ENCODE measurements at regions not wholly inside any gene's neighbourhood (a gene's known extent, or its start where the extent isn't known, plus 50 kb on each side); places are given as distances from the start of the nearest gene placed in this dataset.

- Histone ChIP-seq H3K27ac (ENCODE audit: low read depth, low read length) (no peak overlapping the region), H2BK5ac (ENCODE audit: low read length) (peak overlapping the region; percentile 9), H2AK5ac (ENCODE audit: low read length) (no peak overlapping the region), H3K27me3 (ENCODE audit: insufficient read depth, low read length, poor library complexity) (no peaks in the 10 kb centered on the region), H3K4me1 (ENCODE audit: control insufficient read depth, low read depth, low read length) (peaks cover 6% of the 10 kb centered on the region), H4K5ac (ENCODE audit: low read length) (no peak overlapping the region), H3K56ac (ENCODE audit: low read length) (no peak overlapping the region), H3K18ac (ENCODE audit: low read length) (no peak overlapping the region), H2BK15ac (replicated peaks; ENCODE audit: low read depth) (no peak overlapping the region), H3K4me2 (ENCODE audit: low read length) (no peak overlapping the region), H2BK120ac (ENCODE audit: low read depth, low read length) (no peak overlapping the region), H3K23ac (ENCODE audit: low read length) (no peak overlapping the region), H3K9ac (ENCODE audit: low read length) (no peak overlapping the region), H3K79me1 (ENCODE audit: low read length) (no peaks in the 10 kb centered on the region), H3K79me2 (ENCODE audit: control insufficient read depth, insufficient read depth, low read length) (no peaks in the 10 kb centered on the region), H3K4me3 (ENCODE audit: low read length) (no peak overlapping the region), H3K36me3 (ENCODE audit: control insufficient read depth, insufficient read depth, low read length) (no peaks in the 10 kb centered on the region), H4K8ac (ENCODE audit: low read depth, low read length) (no peak overlapping the region), H3K4ac (ENCODE audit: low read depth, low read length) (no peak overlapping the region)
- WGBS (ENCODE audit: extremely low coverage, insufficient coverage, low lambda C conversion rate), result no CpG with 5 or more reads among the region's 1 CpG
- peak; percentile 51 for DNase-seq
Observed at GRCh38 chr12:98374007-98374406, 141.4 kb upstream of the TMPO start.

DNA sequence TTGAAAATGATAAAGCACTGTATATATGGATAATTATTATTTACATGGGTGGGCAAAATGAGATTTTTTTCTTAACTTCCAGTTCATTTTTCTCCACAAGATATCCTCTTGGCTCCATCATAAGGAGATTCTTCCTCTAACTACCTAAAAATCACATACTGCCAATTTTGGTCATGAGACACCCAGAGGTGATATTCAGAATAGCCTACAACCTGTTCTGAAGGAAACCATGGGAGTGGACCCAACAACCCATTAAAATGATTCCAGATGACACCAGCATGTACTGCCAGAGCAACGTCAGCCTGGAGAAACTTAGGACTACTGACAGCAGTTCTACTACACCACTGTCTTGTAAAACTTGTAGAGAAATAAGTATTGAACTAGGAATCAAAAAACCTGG, 136.3 kb upstream of the TMPO start:
- Histone ChIP-seq H3K4me2 (ENCODE audit: low read length) (no peak overlapping the region), H3K9ac (ENCODE audit: low read length) (no peak overlapping the region), H3K79me2 (ENCODE audit: control insufficient read depth, insufficient read depth, low read length) (no peaks in the 10 kb centered on the region), H3K4me1 (ENCODE audit: control insufficient read depth, low read depth, low read length) (no peaks in the 10 kb centered on the region), H3K4ac (ENCODE audit: low read depth, low read length) (no peak overlapping the region), H3K18ac (ENCODE audit: low read length) (peak overlapping the region; percentile 90), H2AK5ac (ENCODE audit: low read length) (no peak overlapping the region), H2BK5ac (ENCODE audit: low read length) (no peak overlapping the region), H3K23ac (ENCODE audit: low read length) (no peak overlapping the region), H4K8ac (ENCODE audit: low read depth, low read length) (peak overlapping the region; percentile 56), H3K56ac (ENCODE audit: low read length) (no peak overlapping the region), H3K27me3 (ENCODE audit: insufficient read depth, low read length, poor library complexity) (no peaks in the 10 kb centered on the region), H3K27ac (ENCODE audit: low read depth, low read length) (no peak overlapping the region), H3K36me3 (ENCODE audit: control insufficient read depth, insufficient read depth, low read length) (no peaks in the 10 kb centered on the region), H4K5ac (ENCODE audit: low read length) (no peak overlapping the region), H2BK15ac (replicated peaks; ENCODE audit: low read depth) (peak overlapping the region; percentile 25), H3K4me3 (ENCODE audit: low read length) (no peak overlapping the region), H3K79me1 (ENCODE audit: low read length) (no peaks in the 10 kb centered on the region), H2BK120ac (ENCODE audit: low read depth, low read length) (no peak overlapping the region)
- no peak for DNase-seq
- no CpG with 5 or more reads among the region's 1 CpG for WGBS (ENCODE audit: extremely low coverage, insufficient coverage, low lambda C conversion rate)

GRCh38 chr12:98385641-98386040, 129.7 kb upstream of the TMPO start:
- Histone ChIP-seq H3K79me1 (ENCODE audit: low read length) (no peaks in the 10 kb centered on the region), H3K79me2 (ENCODE audit: control insufficient read depth, insufficient read depth, low read length) (no peaks in the 10 kb centered on the region), H3K9ac (ENCODE audit: low read length) (no peak overlapping the region), H2BK120ac (ENCODE audit: low read depth, low read length) (no peak overlapping the region), H2AK5ac (ENCODE audit: low read length) (no peak overlapping the region), H3K4me1 (ENCODE audit: control insufficient read depth, low read depth, low read length) (no peaks in the 10 kb centered on the region), H4K5ac (ENCODE audit: low read length) (no peak overlapping the region), H3K4ac (ENCODE audit: low read depth, low read length) (no peak overlapping the region), H2BK15ac (replicated peaks; ENCODE audit: low read depth) (no peak overlapping the region), H3K27ac (ENCODE audit: low read depth, low read length) (no peak overlapping the region), H3K36me3 (ENCODE audit: control insufficient read depth, insufficient read depth, low read length) (no peaks in the 10 kb centered on the region), H4K8ac (ENCODE audit: low read depth, low read length) (no peak overlapping the region), H3K4me2 (ENCODE audit: low read length) (no peak overlapping the region), H3K56ac (ENCODE audit: low read length) (no peak overlapping the region), H3K18ac (ENCODE audit: low read length) (no peak overlapping the region), H3K23ac (ENCODE audit: low read length) (no peak overlapping the region), H3K4me3 (ENCODE audit: low read length) (no peak overlapping the region), H3K27me3 (ENCODE audit: insufficient read depth, low read length, poor library complexity) (no peaks in the 10 kb centered on the region), H2BK5ac (ENCODE audit: low read length) (no peak overlapping the region)
- DNase-seq, result no peak
- WGBS (ENCODE audit: extremely low coverage, insufficient coverage, low lambda C conversion rate), result no CpG with 5 or more reads among the region's 1 CpG

- no peak overlapping the region for H4K5ac ChIP-seq (ENCODE audit: low read length)
- no peaks in the 10 kb centered on the region for H3K79me2 ChIP-seq (ENCODE audit: control insufficient read depth, insufficient read depth, low read length)
- no peak overlapping the region for H3K18ac ChIP-seq (ENCODE audit: low read length)
- no peak overlapping the region for H2BK120ac ChIP-seq (ENCODE audit: low read depth, low read length)
- no peak overlapping the region for H3K56ac ChIP-seq (ENCODE audit: low read length)
- H3K9ac ChIP-seq (ENCODE audit: low read length), result no peak overlapping the region
- WGBS (ENCODE audit: extremely low coverage, insufficient coverage, low lambda C conversion rate), result no CpG with 5 or more reads among the region's 2 CpGs
- H3K36me3 ChIP-seq (ENCODE audit: control insufficient read depth, insufficient read depth, low read length), result no peaks in the 10 kb centered on the region
- H3K4me3 ChIP-seq (ENCODE audit: low read length), result no peak overlapping the region
- no peak overlapping the region for H4K8ac ChIP-seq (ENCODE audit: low read depth, low read length)
- no peaks in the 10 kb centered on the region for H3K27me3 ChIP-seq (ENCODE audit: insufficient read depth, low read length, poor library complexity)
- no peaks in the 10 kb centered on the region for H3K79me1 ChIP-seq (ENCODE audit: low read length)
- no peak overlapping the region for H2AK5ac ChIP-seq (ENCODE audit: low read length)
- no peak overlapping the region for H3K4ac ChIP-seq (ENCODE audit: low read depth, low read length)
- H3K4me1 ChIP-seq (ENCODE audit: control insufficient read depth, low read depth, low read length), result no peaks in the 10 kb centered on the region
- H2BK15ac ChIP-seq (replicated peaks; ENCODE audit: low read depth), result no peak overlapping the region
- no peak overlapping the region for H3K4me2 ChIP-seq (ENCODE audit: low read length)
- DNase-seq, result no peak
- H3K23ac ChIP-seq (ENCODE audit: low read length), result no peak overlapping the region
- no peak overlapping the region for H3K27ac ChIP-seq (ENCODE audit: low read depth, low read length)
- H2BK5ac ChIP-seq (ENCODE audit: low read length), result no peak overlapping the region
Observed at GRCh38 chr12:98387444-98387843, 127.9 kb upstream of the TMPO start.

- Histone ChIP-seq H3K56ac (ENCODE audit: low read length) (no peak overlapping the region), H3K4me2 (ENCODE audit: low read length) (no peak overlapping the region), H3K23ac (ENCODE audit: low read length) (no peak overlapping the region), H3K4me1 (ENCODE audit: control insufficient read depth, low read depth, low read length) (no peaks in the 10 kb centered on the region), H3K9ac (ENCODE audit: low read length) (no peak overlapping the region), H3K36me3 (ENCODE audit: control insufficient read depth, insufficient read depth, low read length) (no peaks in the 10 kb centered on the region), H3K27me3 (ENCODE audit: insufficient read depth, low read length, poor library complexity) (no peaks in the 10 kb centered on the region), H2BK15ac (replicated peaks; ENCODE audit: low read depth) (no peak overlapping the region), H4K8ac (ENCODE audit: low read depth, low read length) (no peak overlapping the region), H3K18ac (ENCODE audit: low read length) (no peak overlapping the region), H2AK5ac (ENCODE audit: low read length) (no peak overlapping the region), H2BK5ac (ENCODE audit: low read length) (no peak overlapping the region), H3K79me1 (ENCODE audit: low read length) (no peaks in the 10 kb centered on the region), H3K4ac (ENCODE audit: low read depth, low read length) (no peak overlapping the region), H3K27ac (ENCODE audit: low read depth, low read length) (no peak overlapping the region), H4K5ac (ENCODE audit: low read length) (no peak overlapping the region), H3K79me2 (ENCODE audit: control insufficient read depth, insufficient read depth, low read length) (no peaks in the 10 kb centered on the region), H3K4me3 (ENCODE audit: low read length) (no peak overlapping the region), H2BK120ac (ENCODE audit: low read depth, low read length) (no peak overlapping the region)
- DNase-seq, result no peak
- WGBS (ENCODE audit: extremely low coverage, insufficient coverage, low lambda C conversion rate), result no CpG with 5 or more reads among the region's 10 CpGs
Observed at GRCh38 chr12:98388126-98388525, 127.3 kb upstream of the TMPO start.

GRCh38 chr12:98389593-98389992, 125.8 kb upstream of the TMPO start:
- Histone ChIP-seq H3K23ac (ENCODE audit: low read length) (no peak overlapping the region), H3K79me1 (ENCODE audit: low read length) (no peaks in the 10 kb centered on the region), H2BK5ac (ENCODE audit: low read length) (no peak overlapping the region), H4K8ac (ENCODE audit: low read depth, low read length) (no peak overlapping the region), H3K36me3 (ENCODE audit: control insufficient read depth, insufficient read depth, low read length) (no peaks in the 10 kb centered on the region), H2BK15ac (replicated peaks; ENCODE audit: low read depth) (no peak overlapping the region), H3K27ac (ENCODE audit: low read depth, low read length) (no peak overlapping the region), H3K4me2 (ENCODE audit: low read length) (no peak overlapping the region), H3K4me3 (ENCODE audit: low read length) (no peak overlapping the region), H3K4ac (ENCODE audit: low read depth, low read length) (no peak overlapping the region), H3K9ac (ENCODE audit: low read length) (no peak overlapping the region), H3K79me2 (ENCODE audit: control insufficient read depth, insufficient read depth, low read length) (no peaks in the 10 kb centered on the region), H3K4me1 (ENCODE audit: control insufficient read depth, low read depth, low read length) (no peaks in the 10 kb centered on the region), H3K56ac (ENCODE audit: low read length) (no peak overlapping the region), H4K5ac (ENCODE audit: low read length) (no peak overlapping the region), H2BK120ac (ENCODE audit: low read depth, low read length) (no peak overlapping the region), H3K18ac (ENCODE audit: low read length) (no peak overlapping the region), H2AK5ac (ENCODE audit: low read length) (no peak overlapping the region), H3K27me3 (ENCODE audit: insufficient read depth, low read length, poor library complexity) (no peaks in the 10 kb centered on the region)
- no CpG with 5 or more reads among the region's 2 CpGs for whole genome bisulfite sequencing (ENCODE audit: extremely low coverage, insufficient coverage, low lambda C conversion rate)
- DNase-seq, result no peak

Measured in mesendoderm (in vitro differentiated cells).